H9 (cell line): ENCODE measurements at regions not wholly inside any gene's neighbourhood (a gene's known extent, or its start where the extent isn't known, plus 50 kb on each side); places are given as distances from the start of the nearest gene placed in this dataset.

Source experiments
- DNase-seq: peaks from one replicate; pipeline ENCODE4 v3.0.0-alpha.2; 2017
- H2AFZ ChIP-seq: one replicate; pipeline ENCODE4 v1.6.1; 2013; ENCODE audit warnings: mild to moderate bottlenecking, low read length, control low read depth, moderate library complexity
- H2AK5ac ChIP-seq: 2 replicates; pipeline ENCODE4 v1.6.1; 2013; ENCODE audit warnings: low read length, control low read depth, mixed read lengths; ENCODE audit not compliant: insufficient read length
- H2BK120ac ChIP-seq: one replicate; pipeline ENCODE4 v1.6.1; 2013; ENCODE audit warnings: low read depth, mild to moderate bottlenecking, low read length, control low read depth, inconsistent platforms; ENCODE audit not compliant: poor library complexity, severe bottlenecking
- H2BK12ac ChIP-seq: 2 replicates; pipeline ENCODE4 v1.6.1; 2013; ENCODE audit warnings: low read length, control low read depth, mixed read lengths, low read depth; ENCODE audit not compliant: insufficient read length
- H2BK15ac ChIP-seq: 2 replicates; pipeline ENCODE4 v1.6.1; 2013; ENCODE audit warnings: low read depth, low read length, control low read depth
- H2BK20ac ChIP-seq: one replicate; pipeline ENCODE4 v1.6.1; 2013; ENCODE audit warnings: low read depth, mild to moderate bottlenecking, low read length, control low read depth, inconsistent platforms; ENCODE audit not compliant: poor library complexity, severe bottlenecking
- H2BK5ac ChIP-seq: 2 replicates; pipeline ENCODE4 v1.6.1; 2013; ENCODE audit warnings: low read length, control low read depth, mixed read lengths; ENCODE audit not compliant: insufficient read length
- H3K14ac ChIP-seq: 2 replicates; pipeline ENCODE4 v1.6.1; 2013; ENCODE audit warnings: low read length, control low read depth; ENCODE audit not compliant: insufficient read depth
- H3K18ac ChIP-seq: 2 replicates; pipeline ENCODE4 v1.6.1; 2013; ENCODE audit warnings: low read depth, mild to moderate bottlenecking, mixed read lengths, low read length, control low read depth; ENCODE audit not compliant: insufficient read length
- H3K23ac ChIP-seq: 2 replicates; pipeline ENCODE4 v1.6.1; 2013; ENCODE audit warnings: low read length, control low read depth, mixed read lengths, low read depth; ENCODE audit not compliant: insufficient read length
- H3K23me2 ChIP-seq: 2 replicates; pipeline ENCODE4 v1.6.1; 2013; ENCODE audit warnings: low read depth, mild to moderate bottlenecking, mixed read lengths, low read length, control low read depth; ENCODE audit not compliant: insufficient read length, poor library complexity, severe bottlenecking
- H3K27ac ChIP-seq: 2 replicates; pipeline ENCODE4 v1.5.1; 2013; ENCODE audit warnings: low read length, control low read depth, mixed read lengths, low read depth; ENCODE audit not compliant: insufficient read length
- H3K27me3 ChIP-seq: 2 replicates; pipeline ENCODE4 v1.6.1; 2013; ENCODE audit warnings: low read length, control low read depth, inconsistent platforms; ENCODE audit not compliant: insufficient read depth
- H3K4ac ChIP-seq: 2 replicates; pipeline ENCODE4 v1.6.1; 2013; ENCODE audit warnings: low read depth, mild to moderate bottlenecking, control low read depth, inconsistent platforms, low read length, moderate library complexity
- H3K4me1 ChIP-seq: 2 replicates; pipeline ENCODE4 v1.6.1; 2013; ENCODE audit warnings: low read length, control low read depth, inconsistent platforms; ENCODE audit not compliant: insufficient read depth
- H3K4me2 ChIP-seq: 2 replicates; pipeline ENCODE4 v1.6.1; 2013; ENCODE audit warnings: low read length, control low read depth, mixed read lengths; ENCODE audit not compliant: insufficient read length, insufficient read depth
- H3K56ac ChIP-seq: 2 replicates; pipeline ENCODE4 v1.6.1; 2013; ENCODE audit warnings: low read depth, mild to moderate bottlenecking, mixed read lengths, low read length, control low read depth; ENCODE audit not compliant: insufficient read length
- H3K79me1 ChIP-seq: 2 replicates; pipeline ENCODE4 v1.6.1; 2013; ENCODE audit warnings: low read depth, mild to moderate bottlenecking, moderate library complexity, low read length, control low read depth, inconsistent platforms; ENCODE audit not compliant: insufficient read depth, poor library complexity, severe bottlenecking
- H3K79me2 ChIP-seq: 2 replicates; pipeline ENCODE4 v1.6.1; 2013; ENCODE audit warnings: low read length, control low read depth, inconsistent platforms; ENCODE audit not compliant: insufficient read depth
- H3K9ac ChIP-seq: 2 replicates; pipeline ENCODE4 v1.6.1; 2013; ENCODE audit warnings: low read length, control low read depth, mixed read lengths; ENCODE audit not compliant: insufficient read length; ENCODE audit errors: extremely low read depth
- H3K9me3 ChIP-seq: one replicate; pipeline ENCODE4 v1.6.1; 2013; ENCODE audit warnings: low read depth, low read length, inconsistent platforms; ENCODE audit not compliant: control insufficient read depth
- H3T11ph ChIP-seq: one replicate; pipeline ENCODE4 v1.6.1; 2013; ENCODE audit warnings: mild to moderate bottlenecking, low read length, control low read depth, inconsistent platforms
- H4K20me1 ChIP-seq: one replicate; pipeline ENCODE4 v1.6.1; 2013; ENCODE audit not compliant: control insufficient read depth, insufficient read length, insufficient read depth
- H4K5ac ChIP-seq: 2 replicates; pipeline ENCODE4 v1.6.1; 2013; ENCODE audit warnings: low read depth, mild to moderate bottlenecking, mixed read lengths, low read length, control low read depth; ENCODE audit not compliant: insufficient read length
- H4K8ac ChIP-seq: replicated peaks from 2 replicates; pipeline ENCODE4 v1.6.1; 2013; ENCODE audit warnings: low read length, control low read depth, mixed read lengths, low read depth; ENCODE audit not compliant: insufficient read length
- H4K91ac ChIP-seq: 2 replicates; pipeline ENCODE4 v1.6.1; 2013; ENCODE audit warnings: low read depth, mild to moderate bottlenecking, moderate library complexity, mixed read lengths, low read length, control low read depth; ENCODE audit not compliant: insufficient read length
- H3K27ac Mint-ChIP-seq, 3 experiments: 2 replicates in 2 of 3; 3 replicates in 1 of 3; pipeline ENCODE4 v1.8.0; 2020 to 2021; ENCODE audit warnings: mixed read lengths in 3 of 3, mild to moderate bottlenecking in 1 of 3, moderate library complexity in 1 of 3
- H3K27me3 Mint-ChIP-seq: 2 replicates; pipeline ENCODE4 v1.8.0; 2021; ENCODE audit warnings: low read depth, mild to moderate bottlenecking, moderate library complexity, mixed read lengths
- H3K36me3 Mint-ChIP-seq, 3 experiments: 2 replicates in 2 of 3; 3 replicates in 1 of 3; pipeline ENCODE4 v1.8.0; 2020 to 2021; ENCODE audit warnings: low read depth in 3 of 3, mixed read lengths in 3 of 3; ENCODE audit not compliant: insufficient read depth in 1 of 3
- H3K4me1 Mint-ChIP-seq, 2 experiments: 2 replicates each; pipeline ENCODE4 v1.8.0; 2020; ENCODE audit warnings: mixed read lengths in 2 of 2
- H3K4me3 Mint-ChIP-seq, 2 experiments: 2 replicates in 1 of 2; 3 replicates in 1 of 2; pipeline ENCODE4 v1.8.0; 2020 to 2021; ENCODE audit warnings: mild to moderate bottlenecking in 2 of 2, mixed read lengths in 2 of 2, moderate library complexity in 1 of 2
- H3K9me3 Mint-ChIP-seq, 2 experiments: 2 replicates in 1 of 2; 3 replicates in 1 of 2; pipeline ENCODE4 v1.8.0; 2020; ENCODE audit warnings: mild to moderate bottlenecking in 2 of 2, mixed read lengths in 2 of 2, moderate library complexity in 1 of 2
- CTCF ChIP-seq: fragments of 200-600 bp; sonication (generic); conservative IDR thresholded peaks from 3 replicates; pipeline ENCODE4 v1.8.0; 2021; ENCODE audit warnings: antibody characterized with exemption, mild to moderate bottlenecking
- WGBS: extraction: QIAGEN DNeasy Blood & Tissue Kit; methylation state at CpG from one replicate; pipeline ENCODE4 v1.1.7; 2013; ENCODE audit warnings: missing lambda C conversion rate, low lambda C conversion rate, mixed read lengths; ENCODE audit not compliant: insufficient read length; ENCODE audit errors: extremely low coverage; 5-methylcytosine and 5-hydroxymethylcytosine counted together

- Histone ChIP-seq H2BK120ac (no peak overlapping the region), H3K4ac (no peak overlapping the region), H3K27me3 (no peaks in the 10 kb centered on the region), H3K56ac (no peak overlapping the region), H3K79me1 (no peaks in the 10 kb centered on the region), H2AFZ (no peak overlapping the region), H2BK15ac (no peak overlapping the region), H4K20me1 (no peaks in the 10 kb centered on the region), H2BK5ac (no peak overlapping the region), H3T11ph (no peak overlapping the region), H4K5ac (no peak overlapping the region), H3K4me1 (peaks cover 5% of the 10 kb centered on the region; the same call in 1 of the 2 replicates), H2BK12ac (no peak overlapping the region), H2BK20ac (no peak overlapping the region), H3K9me3 (no peaks in the 10 kb centered on the region), H3K9ac (no peak overlapping the region), H4K8ac (no peak overlapping the region), H3K79me2 (no peaks in the 10 kb centered on the region), H3K23me2 (no peaks in the 10 kb centered on the region), H2AK5ac (no peak overlapping the region), H4K91ac (no peak overlapping the region), H3K18ac (no peak overlapping the region), H3K23ac (no peak overlapping the region), H3K14ac (no peak overlapping the region), H3K27ac (no peak overlapping the region), H3K4me2 (no peak overlapping the region)
- H3K4me3 Mint-ChIP-seq: no peak overlapping the region
- peaks cover 8 to 12% of the 10 kb centered on the region in 2 experiments for H3K4me1 Mint-ChIP-seq
- no peaks in the 10 kb centered on the region; the same call in none of the 2 replicates for H3K27me3 Mint-ChIP-seq
- no peaks in the 10 kb centered on the region for H3K36me3 Mint-ChIP-seq
- DNase-seq: no peak
- no CpG with 5 or more reads among the region's 1 CpG for WGBS
- no peak for TF ChIP-seq CTCF
- no peaks in the 10 kb centered on the region; a peak in 1 of 5 replicates for H3K9me3 Mint-ChIP-seq
- no peak overlapping the region for H3K27ac Mint-ChIP-seq
Observed at GRCh38 chr16:65254144-65254543, 132.3 kb upstream of the CDH11 start.
